ENCODE measurements at regions not wholly inside any gene's neighbourhood (a gene's known extent, or its start where the extent isn't known, plus 50 kb on each side); places are given as distances from the start of the nearest gene placed in this dataset.
A peak's percentile ranks its signal among the peaks of the same experiment; 100 is the strongest.
"Not testable (repeated sequence)": the region's sequence is repeated elsewhere in the genome, so short reads cannot be mapped to it uniquely, and the experiment has no call there.

- no peak for DNase-seq (ENCODE audit: low read depth in 4 of 4, low spot score in 3 of 4)
Measured at GRCh38 chr21:16211339-16212303, 481.8 kb downstream of the USP25 start.

- DNase-seq (ENCODE audit: low read depth in 4 of 4, low spot score in 3 of 4): no peak
Measured at GRCh38 chr21:16213518-16213917, 483.7 kb downstream of the USP25 start.

- no peak for DNase-seq (ENCODE audit: low read depth in 4 of 4, low spot score in 3 of 4)
Measured at GRCh38 chr21:16215193-16215592, 485.4 kb downstream of the USP25 start.

GRCh38 chr21:16215663-16216183 is 485.9 kb downstream of the USP25 start:
- DNase-seq (ENCODE audit: low read depth in 4 of 4, low spot score in 3 of 4): no peak

GRCh38 chr21:16216288-16216962 is 486.6 kb downstream of the USP25 start:
- DNase-seq (ENCODE audit: low read depth in 4 of 4, low spot score in 3 of 4): no peak

- DNase-seq (ENCODE audit: low read depth in 4 of 4, low spot score in 3 of 4): no peak
Measured at GRCh38 chr21:16218682-16219343, 489.0 kb downstream of the USP25 start.

GRCh38 chr21:16224756-16225155 is 495.0 kb downstream of the USP25 start:
- not testable (repeated sequence) for DNase-seq (ENCODE audit: low read depth in 4 of 4, low spot score in 3 of 4)

GRCh38 chr21:16239659-16240265 is 510.0 kb downstream of the USP25 start:
- DNase-seq (ENCODE audit: low read depth in 4 of 4, low spot score in 3 of 4): no peak

GRCh38 chr21:16241016-16241415 is 511.2 kb downstream of the USP25 start:
- no peak for DNase-seq (ENCODE audit: low read depth in 4 of 4, low spot score in 3 of 4)

- no peak for DNase-seq (ENCODE audit: low read depth in 4 of 4, low spot score in 3 of 4)
Measured at GRCh38 chr21:16241479-16241963, 511.7 kb downstream of the USP25 start.

- peak in 2 of 4 donors; percentile 10 to 22 for DNase-seq (ENCODE audit: low read depth in 4 of 4, low spot score in 3 of 4)
Measured at GRCh38 chr21:16243396-16243795, 513.6 kb downstream of the USP25 start.

- DNase-seq (ENCODE audit: low read depth in 4 of 4, low spot score in 3 of 4): no peak
Measured at GRCh38 chr21:16248705-16249104, 518.9 kb downstream of the USP25 start.

GRCh38 chr21:16250273-16250672 is 520.5 kb downstream of the USP25 start:
- no peak for DNase-seq (ENCODE audit: low read depth in 4 of 4, low spot score in 3 of 4)

GRCh38 chr21:16258844-16259611 is 529.2 kb downstream of the USP25 start:
- no peak for DNase-seq (ENCODE audit: low read depth in 4 of 4, low spot score in 3 of 4)

- DNase-seq (ENCODE audit: low read depth in 4 of 4, low spot score in 3 of 4): no peak
Measured at GRCh38 chr21:16262091-16262490, 532.3 kb downstream of the USP25 start.

- DNase-seq (ENCODE audit: low read depth in 4 of 4, low spot score in 3 of 4): no peak
Measured at GRCh38 chr21:16264319-16264718, 534.5 kb downstream of the USP25 start.

GRCh38 chr21:16269476-16269875 is 539.7 kb downstream of the USP25 start:
- DNase-seq (ENCODE audit: low read depth in 4 of 4, low spot score in 3 of 4): no peak

GRCh38 chr21:16279731-16280581 is 550.2 kb downstream of the USP25 start:
- DNase-seq (ENCODE audit: low read depth in 4 of 4, low spot score in 3 of 4): peak in 2 of 4 donors; percentile 16 to 27

- no peak for DNase-seq (ENCODE audit: low read depth in 4 of 4, low spot score in 3 of 4)
Measured at GRCh38 chr21:16280686-16281091, 550.9 kb downstream of the USP25 start.

Data from left renal pelvis (tissue), 4 donors.